ENCODE measurements at regions not wholly inside any gene's neighbourhood (a gene's known extent, or its start where the extent isn't known, plus 50 kb on each side); places are given as distances from the start of the nearest gene placed in this dataset.

DNA sequence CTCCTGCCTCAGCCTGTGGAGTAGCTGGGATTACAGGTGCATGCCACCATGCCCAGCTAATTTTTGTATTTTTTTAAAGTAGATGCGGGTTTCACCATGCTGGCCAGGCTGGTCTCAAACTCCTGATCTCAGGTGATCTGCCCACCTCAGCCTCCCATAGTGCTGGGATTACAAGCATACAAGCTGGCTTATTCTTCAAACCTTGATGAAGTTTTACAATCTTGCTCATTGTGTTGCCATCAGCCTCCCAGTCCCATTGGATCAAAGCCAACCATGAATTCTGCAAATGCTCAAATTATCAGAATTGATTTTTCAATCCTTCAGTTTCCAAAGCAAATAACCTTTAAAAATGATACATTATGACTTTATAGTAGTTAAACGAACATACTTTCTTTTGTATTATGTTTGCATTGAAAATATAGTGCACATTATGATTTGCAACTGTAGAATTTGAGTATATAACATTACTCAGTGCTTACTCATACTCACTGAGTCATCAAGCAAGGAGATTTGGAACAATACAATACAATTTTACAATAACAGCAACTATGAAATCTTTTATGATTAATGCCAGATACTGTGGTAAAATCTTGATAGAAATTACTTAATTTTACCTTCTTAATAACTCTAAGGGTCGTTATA, 1491.9 kb upstream of the CELF4 start:
- H3K4me3 ChIP-seq, result no peak overlapping the region
- no peaks in the 10 kb centered on the region for H3K36me3 ChIP-seq
- no peaks in the 10 kb centered on the region for H3K27me3 ChIP-seq
- H3K9me3 ChIP-seq, result 0 out of 2 replicates have a peak, but pooled peaks cover 2% of the 10 kb centered on the region
- no peak for DNase-seq

DNA sequence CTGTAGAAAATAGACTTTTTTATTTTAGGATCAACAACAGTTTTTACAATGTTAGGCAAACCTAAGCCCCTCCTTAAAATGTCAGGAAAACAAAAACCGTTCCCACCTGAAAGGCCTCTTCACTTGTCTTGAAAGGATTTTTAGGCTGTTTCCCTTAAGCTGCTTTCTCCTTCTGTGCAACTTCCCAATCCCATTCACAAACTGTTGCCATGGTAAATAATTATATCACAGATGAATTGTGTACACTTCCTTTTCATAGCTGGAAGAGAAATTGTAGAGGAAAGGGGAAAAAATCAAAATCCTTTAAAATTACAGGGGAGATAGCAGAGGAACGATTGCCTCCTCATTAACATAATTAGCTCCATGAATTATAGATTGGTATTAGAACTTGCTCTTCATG, 1488.0 kb upstream of the CELF4 start:
- no peaks in the 10 kb centered on the region for H3K27me3 ChIP-seq
- no peak for DNase-seq
- no peaks in the 10 kb centered on the region for H3K9me3 ChIP-seq
- no peaks in the 10 kb centered on the region for H3K36me3 ChIP-seq
- no peak overlapping the region for H3K4me3 ChIP-seq

DNA sequence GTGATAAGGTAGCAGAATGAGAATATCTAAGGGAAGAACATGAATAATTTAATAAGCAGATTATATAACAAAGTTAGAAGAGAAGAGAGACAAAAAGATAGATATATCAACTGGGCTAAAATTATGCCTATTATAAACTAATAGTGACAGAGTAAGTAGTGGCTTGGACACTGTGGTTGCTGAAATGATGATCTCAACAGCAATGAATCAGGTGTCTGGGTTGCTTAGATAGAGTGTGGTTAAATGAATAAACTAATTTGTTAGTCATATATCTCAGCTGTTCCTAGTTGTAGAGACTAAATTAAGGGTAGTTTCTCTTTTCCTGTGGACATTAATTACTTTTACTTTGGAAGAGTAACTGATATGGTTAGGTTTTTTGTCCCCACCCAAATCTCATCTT, 1485.4 kb upstream of the CELF4 start:
- no peaks in the 10 kb centered on the region for H3K36me3 ChIP-seq
- no peak overlapping the region for H3K4me3 ChIP-seq

DNA sequence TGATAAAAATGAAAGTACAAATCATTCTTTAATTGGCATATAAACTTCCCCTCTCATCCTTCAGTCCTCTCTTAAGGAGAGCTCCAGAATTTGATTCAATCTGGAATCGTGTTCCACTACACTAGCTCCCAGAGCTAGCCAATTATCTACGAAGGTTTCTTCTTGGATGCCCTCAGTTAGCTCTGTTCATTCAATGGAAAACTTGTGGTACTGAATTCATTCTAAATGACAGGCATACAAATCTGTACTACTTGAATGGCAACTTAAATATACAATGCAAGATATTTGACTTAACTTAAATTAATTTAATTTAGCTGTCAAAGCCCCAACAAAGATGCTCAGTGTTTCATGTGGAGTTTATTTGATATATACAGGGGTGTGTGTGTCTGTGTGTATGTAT, 1474.2 kb upstream of the CELF4 start:
- no peaks in the 10 kb centered on the region for H3K27me3 ChIP-seq
- H3K4me3 ChIP-seq, result no peak overlapping the region
- H3K36me3 ChIP-seq, result no peaks in the 10 kb centered on the region
- no peaks in the 10 kb centered on the region for H3K9me3 ChIP-seq
- DNase-seq, result no peak

More for the DNA sequence above, 1485.4 kb upstream of the CELF4 start:
- Histone ChIP-seq H3K27me3 (no peaks in the 10 kb centered on the region), H3K9me3 (no peaks in the 10 kb centered on the region)
- no peak for DNase-seq

DNA sequence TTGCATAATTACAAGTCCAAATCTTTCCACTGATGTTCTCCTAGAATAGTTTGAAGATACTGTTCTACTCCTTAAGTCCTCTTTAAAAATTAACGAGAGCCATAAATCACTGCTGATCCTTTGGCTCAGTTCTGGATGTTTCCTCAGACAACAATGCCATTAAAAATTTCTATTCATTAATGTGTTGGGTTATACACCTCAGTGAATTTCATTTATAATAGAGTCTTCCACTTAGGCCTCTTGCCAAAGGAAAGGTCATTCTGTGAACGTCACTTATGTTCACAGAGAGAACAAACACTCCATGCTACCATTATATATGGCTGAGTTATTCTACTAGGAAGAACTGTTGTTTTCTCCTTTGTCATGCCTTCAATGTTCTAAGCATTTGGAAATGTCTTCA, 1472.3 kb upstream of the CELF4 start:
- H3K4me3 ChIP-seq, result no peak overlapping the region
- H3K36me3 ChIP-seq, result no peaks in the 10 kb centered on the region
- no peak for DNase-seq
- H3K9me3 ChIP-seq, result no peaks in the 10 kb centered on the region
- no peaks in the 10 kb centered on the region for H3K27me3 ChIP-seq

DNA sequence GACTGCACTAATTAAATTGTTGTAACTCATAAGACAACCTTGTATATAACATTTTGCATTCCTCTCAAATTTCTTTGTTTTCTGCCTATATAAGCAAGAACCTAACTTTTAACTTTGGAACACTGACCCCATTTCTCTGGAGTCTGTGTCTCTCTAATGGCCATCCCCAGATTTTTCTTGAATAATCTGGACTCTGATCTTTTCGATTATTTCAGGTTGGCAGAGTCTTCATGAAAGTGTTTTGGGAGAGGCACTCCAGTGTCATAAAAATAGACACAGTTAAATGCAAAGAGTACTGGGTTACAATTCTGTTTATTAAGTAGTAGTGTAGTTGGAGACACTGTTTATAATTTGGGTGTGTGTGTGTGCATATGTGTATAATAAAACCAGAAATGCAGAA, 1467.7 kb upstream of the CELF4 start:
- no peaks in the 10 kb centered on the region for H3K27me3 ChIP-seq
- H3K4me3 ChIP-seq, result no peak overlapping the region
- no peak for DNase-seq
- H3K36me3 ChIP-seq, result no peaks in the 10 kb centered on the region
- no peaks in the 10 kb centered on the region for H3K9me3 ChIP-seq

DNA sequence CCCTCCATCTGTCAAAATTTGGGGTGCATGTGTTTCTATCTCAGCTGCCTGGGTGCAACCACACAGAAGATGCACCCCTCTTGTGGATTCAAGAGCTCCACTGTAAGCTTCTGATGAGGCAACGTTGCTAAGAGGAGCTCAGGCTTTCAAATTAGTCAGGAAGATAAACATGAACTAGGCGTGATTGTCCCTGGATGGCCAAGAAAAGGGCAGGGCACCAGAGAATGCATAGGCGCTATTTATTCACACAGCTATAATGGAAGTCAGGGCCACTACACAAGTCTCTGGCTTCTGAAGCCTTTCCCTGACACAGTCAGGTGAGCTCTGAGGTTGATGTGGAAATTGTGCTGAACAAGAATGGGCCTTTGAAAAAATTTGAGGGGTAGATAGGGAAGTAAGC, 1466.0 kb upstream of the CELF4 start:
- H3K9me3 ChIP-seq, result no peaks in the 10 kb centered on the region
- H3K27me3 ChIP-seq, result no peaks in the 10 kb centered on the region
- DNase-seq, result no peak
- no peak overlapping the region for H3K4me3 ChIP-seq
- no peaks in the 10 kb centered on the region for H3K36me3 ChIP-seq

DNA sequence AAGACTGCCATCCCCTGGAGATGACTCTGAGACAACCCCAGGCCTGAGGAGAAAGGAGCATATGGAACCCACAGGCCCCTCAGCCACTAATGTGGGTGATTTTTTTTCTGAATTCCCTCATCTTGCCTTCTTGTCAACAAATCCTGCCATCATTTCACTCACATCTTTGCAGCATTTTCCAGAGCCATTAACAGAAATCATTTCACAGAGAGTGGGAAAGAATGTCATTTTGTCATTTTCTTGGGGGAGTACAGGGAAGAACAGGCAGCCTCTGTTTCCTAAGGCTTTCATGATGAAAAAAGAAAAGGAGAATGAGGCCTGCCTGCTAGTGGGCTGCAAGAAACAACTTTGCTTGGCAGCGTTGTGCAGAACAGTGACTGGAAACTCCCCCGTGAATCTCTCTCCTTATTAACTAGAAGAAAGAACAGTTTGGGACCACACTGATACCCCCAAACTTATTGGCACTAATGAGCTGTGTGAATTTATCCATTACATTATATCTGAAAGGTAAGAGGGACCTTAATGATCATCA, 1464.6 kb upstream of the CELF4 start:
- Histone ChIP-seq H3K27me3 (no peaks in the 10 kb centered on the region; the same call in 1 of the 2 replicates), H3K36me3 (no peaks in the 10 kb centered on the region), H3K9me3 (no peaks in the 10 kb centered on the region), H3K4me3 (no peak overlapping the region)
- no peak for DNase-seq

DNA sequence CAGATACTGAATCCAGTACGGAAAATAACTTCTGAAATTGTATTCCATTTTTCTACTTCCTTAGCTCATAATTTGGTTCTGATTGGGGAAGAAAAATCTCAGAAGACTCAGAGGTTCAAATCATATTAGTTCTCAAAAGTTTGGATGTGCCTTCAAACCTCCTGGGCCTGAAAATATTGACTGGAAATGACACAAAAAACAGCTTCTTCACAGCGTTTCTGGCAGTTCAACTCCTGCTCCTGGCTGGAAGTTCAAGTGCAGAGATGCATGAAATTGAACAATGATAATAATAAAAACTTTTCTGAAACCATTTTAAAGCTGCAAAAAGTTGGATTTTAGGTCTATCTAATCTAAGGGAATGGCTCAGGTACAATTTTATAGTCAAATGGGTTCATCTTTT, 1459.9 kb upstream of the CELF4 start:
- no peaks in the 10 kb centered on the region for H3K9me3 ChIP-seq
- H3K4me3 ChIP-seq, result no peak overlapping the region
- H3K36me3 ChIP-seq, result no peaks in the 10 kb centered on the region
- peaks cover 3% of the 10 kb centered on the region; the same call in 1 of the 2 replicates for H3K27me3 ChIP-seq
- no peak for DNase-seq

DNA sequence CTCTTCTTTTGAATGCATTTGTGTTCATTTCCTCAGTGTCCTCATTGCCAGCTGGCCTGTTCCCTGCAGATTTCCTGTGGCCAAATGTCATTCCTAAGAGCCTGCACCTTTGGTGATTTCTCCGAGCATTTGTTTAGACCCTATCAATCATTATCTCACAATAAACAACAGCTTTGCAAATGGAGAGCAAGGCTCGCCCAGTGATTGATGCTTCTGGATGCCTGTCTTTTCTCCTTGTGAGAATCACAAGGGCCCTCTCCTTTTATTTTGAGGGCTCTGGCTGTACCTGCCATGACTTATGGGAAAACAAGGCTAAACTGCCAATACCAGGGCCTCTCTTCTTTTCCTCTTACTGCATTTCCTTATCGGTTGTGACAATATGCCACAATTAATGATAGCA, 1454.4 kb upstream of the CELF4 start:
- Histone ChIP-seq H3K27me3 (peaks cover 3% of the 10 kb centered on the region; the same call in 1 of the 2 replicates), H3K36me3 (no peaks in the 10 kb centered on the region), H3K9me3 (no peaks in the 10 kb centered on the region), H3K4me3 (no peak overlapping the region)
- DNase-seq, result no peak

DNA sequence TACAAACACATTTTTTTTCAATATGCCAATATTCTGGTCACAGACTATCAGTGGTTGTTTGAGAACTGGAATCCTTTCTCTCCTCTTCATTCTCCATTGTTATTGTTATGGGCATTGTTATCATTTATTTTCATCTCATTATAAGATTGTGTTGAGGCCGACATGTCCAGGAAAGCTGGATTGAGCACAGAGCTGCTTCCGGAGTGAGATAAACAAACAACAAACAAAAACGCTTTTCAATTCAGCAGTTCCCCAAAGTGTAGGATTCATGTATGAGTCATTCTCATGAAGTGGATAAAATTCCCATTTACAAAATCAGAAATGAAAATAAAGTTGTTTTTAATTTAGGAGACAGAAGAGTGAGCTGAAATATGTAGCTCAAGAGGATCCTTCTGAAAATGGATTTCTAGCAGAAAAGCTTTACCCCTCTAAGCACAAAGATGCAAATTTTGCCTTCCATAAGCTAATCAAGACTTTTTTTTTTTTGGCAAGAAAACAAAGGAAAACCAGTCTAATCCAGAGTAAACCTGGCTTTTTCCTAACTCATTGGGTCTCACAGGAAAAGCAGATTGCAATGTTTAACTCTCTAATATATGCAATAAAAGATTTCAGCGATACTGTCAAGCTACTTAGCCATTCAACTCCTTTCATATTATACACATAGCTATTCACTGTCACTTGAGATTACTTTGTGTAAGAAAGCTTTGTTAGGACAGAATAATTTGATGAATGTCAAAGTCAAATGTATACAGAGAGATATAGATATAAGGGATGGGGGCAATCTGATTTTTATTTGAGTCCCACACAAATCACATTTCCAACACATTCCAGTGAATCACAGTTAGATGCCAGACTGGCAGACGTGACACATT, 1441.7 kb upstream of the CELF4 start:
- H3K4me3 ChIP-seq, result no peak overlapping the region
- H3K27me3 ChIP-seq, result no peaks in the 10 kb centered on the region
- DNase-seq, result no peak
- no peaks in the 10 kb centered on the region for H3K9me3 ChIP-seq
- H3K36me3 ChIP-seq, result no peaks in the 10 kb centered on the region

DNA sequence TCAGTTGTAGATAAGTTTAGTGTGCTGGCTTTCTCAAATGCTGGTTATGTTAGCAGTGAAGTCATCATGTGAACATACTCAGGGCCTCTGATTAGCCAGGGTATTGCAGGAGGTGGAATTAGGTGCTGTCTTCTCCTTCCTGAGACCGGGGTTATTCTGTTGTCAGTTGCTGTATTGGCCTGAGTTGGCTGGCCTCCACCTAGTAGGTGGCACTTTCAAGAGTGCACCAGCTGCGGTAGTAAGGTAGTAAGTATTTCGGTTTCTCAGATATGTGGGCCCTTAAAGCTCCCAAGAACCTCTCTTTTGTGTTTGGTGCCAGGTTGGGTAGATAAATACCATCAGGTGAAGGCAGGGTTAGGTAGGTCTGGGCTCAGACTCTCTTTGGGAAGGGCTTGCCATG, 1430.5 kb upstream of the CELF4 start:
- H3K9me3 ChIP-seq, result no peaks in the 10 kb centered on the region

DNA sequence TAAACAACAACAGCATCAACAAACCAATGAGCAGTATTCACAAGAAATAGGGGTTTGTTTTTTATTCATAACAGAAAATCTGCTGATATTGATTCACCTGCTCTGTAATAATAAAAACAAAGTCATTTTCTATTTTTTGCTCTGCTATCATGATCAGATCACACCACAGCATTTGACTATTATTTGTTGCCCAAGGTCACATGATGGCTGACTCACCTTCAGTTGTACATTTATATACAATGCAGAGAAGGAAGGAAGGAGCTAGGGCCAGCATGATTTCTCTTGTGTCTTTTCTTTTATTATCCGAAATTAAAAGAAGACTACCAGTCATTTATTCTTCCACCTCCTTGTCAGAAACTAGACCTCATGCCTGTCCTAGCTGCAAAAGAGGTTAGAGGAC, 1427.7 kb upstream of the CELF4 start:
- DNase-seq, result no peak
- no peaks in the 10 kb centered on the region for H3K36me3 ChIP-seq
- H3K4me3 ChIP-seq, result no peak overlapping the region
- no peaks in the 10 kb centered on the region for H3K9me3 ChIP-seq
- H3K27me3 ChIP-seq, result no peaks in the 10 kb centered on the region

More for the DNA sequence above, 1430.5 kb upstream of the CELF4 start:
- Histone ChIP-seq H3K27me3 (no peaks in the 10 kb centered on the region), H3K36me3 (no peaks in the 10 kb centered on the region), H3K4me3 (no peak overlapping the region)
- DNase-seq, result no peak

DNA sequence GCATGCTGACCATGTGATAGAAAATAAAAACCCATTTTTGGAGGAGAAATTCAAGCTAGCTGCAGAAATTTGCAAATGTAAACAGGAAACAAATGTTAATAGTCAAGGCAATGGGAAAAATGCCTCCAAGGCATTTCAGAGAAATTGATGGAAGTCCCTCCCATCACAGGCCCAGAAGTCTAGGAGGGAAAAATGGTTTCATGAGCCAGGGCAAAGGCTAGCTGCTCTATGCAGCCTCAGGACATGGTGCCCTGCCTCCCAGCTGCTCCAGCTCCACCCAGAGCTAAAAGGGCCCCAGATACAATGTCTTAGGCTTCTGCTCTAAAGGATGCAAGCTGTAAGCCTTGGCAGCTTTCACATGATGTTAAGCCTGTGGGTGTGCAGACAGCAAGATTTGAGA, 1419.4 kb upstream of the CELF4 start:
- H3K27me3 ChIP-seq, result no peaks in the 10 kb centered on the region
- H3K36me3 ChIP-seq, result no peaks in the 10 kb centered on the region
- H3K9me3 ChIP-seq, result no peaks in the 10 kb centered on the region
- no peak overlapping the region for H3K4me3 ChIP-seq
- DNase-seq, result no peak

DNA sequence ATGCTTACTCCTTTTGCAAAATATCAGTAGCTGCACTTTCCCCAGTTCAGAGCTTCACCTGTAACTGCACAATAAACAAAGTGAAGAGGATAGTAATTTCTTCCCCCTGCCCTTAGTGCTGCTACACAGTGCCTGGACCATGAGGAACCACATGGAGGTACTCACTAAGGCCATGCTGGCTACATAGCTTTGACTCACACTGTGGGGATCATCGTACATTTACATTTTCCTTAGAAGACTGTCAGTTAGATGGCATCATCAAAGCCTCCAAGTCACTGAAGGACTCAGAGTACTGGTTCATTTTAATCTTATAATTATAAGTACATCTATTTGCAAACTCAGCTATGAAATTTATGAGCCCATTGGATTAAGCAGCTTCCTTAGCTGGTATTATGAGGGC, 1416.5 kb upstream of the CELF4 start:
- no peak for DNase-seq
- H3K9me3 ChIP-seq, result no peaks in the 10 kb centered on the region
- H3K27me3 ChIP-seq, result no peaks in the 10 kb centered on the region
- H3K36me3 ChIP-seq, result no peaks in the 10 kb centered on the region
- H3K4me3 ChIP-seq, result no peak overlapping the region

DNA sequence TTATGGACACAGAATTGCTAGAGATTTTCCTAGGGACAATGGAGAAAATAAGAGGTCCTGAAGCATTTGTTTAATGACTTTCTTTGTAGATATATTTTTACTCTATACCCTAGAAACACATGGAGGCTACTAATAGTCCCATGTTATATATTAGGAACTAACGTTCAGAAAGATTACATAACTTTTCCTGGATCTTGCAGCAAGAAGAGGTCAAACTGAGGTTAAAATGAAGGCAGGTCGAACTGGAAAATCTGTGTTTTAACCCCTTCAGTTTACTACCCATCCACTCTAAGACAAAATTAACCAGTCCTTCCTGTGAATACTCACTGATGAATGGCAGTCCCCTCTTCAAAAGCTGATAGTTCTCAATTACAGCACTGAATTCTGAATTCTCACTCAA, 1415.8 kb upstream of the CELF4 start:
- H3K4me3 ChIP-seq, result no peak overlapping the region
- H3K36me3 ChIP-seq, result no peaks in the 10 kb centered on the region
- DNase-seq, result no peak

DNA sequence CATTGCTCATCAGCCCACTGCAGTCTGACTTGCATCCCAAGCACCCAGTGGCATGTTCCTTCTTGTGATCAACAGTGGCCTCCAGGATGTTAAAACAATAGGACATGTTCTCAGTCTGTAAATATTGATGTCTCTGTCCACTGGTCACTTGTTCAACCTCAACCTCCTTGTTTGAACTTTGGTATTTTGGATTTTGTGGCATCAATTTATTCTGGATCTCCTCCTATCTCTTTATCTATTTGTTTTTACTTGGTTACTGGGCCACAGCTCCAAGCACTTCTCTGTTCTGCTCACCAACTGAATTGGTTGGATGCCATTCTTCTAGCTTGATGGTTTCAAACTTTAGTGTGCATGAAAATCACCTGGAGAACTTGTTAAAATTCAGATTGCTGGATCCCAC, 1414.8 kb upstream of the CELF4 start:
- DNase-seq, result no peak
- H3K9me3 ChIP-seq, result no peaks in the 10 kb centered on the region

More for the DNA sequence above, 1415.8 kb upstream of the CELF4 start:
- H3K27me3 ChIP-seq, result no peaks in the 10 kb centered on the region
- H3K9me3 ChIP-seq, result no peaks in the 10 kb centered on the region

DNA sequence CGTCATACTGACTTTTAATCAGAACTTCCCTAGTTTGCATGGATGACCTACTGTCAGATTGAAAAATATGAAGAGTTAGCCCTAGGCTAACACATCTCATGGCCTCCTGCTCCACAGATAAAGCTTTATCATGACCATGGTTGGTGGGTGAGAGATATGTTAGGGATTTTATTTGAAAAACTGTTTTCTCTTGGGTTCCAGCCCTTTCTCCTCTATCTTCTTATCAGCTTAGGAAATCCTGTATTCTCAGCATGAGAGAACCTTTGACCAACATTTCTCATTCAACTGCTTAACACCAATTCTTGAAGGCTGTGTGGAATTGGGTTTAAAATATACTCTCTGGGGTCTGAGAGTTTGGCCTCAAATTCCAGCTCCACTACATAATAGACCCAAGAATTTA, 1407.0 kb upstream of the CELF4 start:
- no peaks in the 10 kb centered on the region for H3K27me3 ChIP-seq
- no peak overlapping the region for H3K4me3 ChIP-seq
- no peak for DNase-seq
- no peaks in the 10 kb centered on the region for H3K9me3 ChIP-seq
- no peaks in the 10 kb centered on the region for H3K36me3 ChIP-seq

More for the DNA sequence above, 1414.8 kb upstream of the CELF4 start:
- Histone ChIP-seq H3K27me3 (no peaks in the 10 kb centered on the region), H3K4me3 (no peak overlapping the region), H3K36me3 (no peaks in the 10 kb centered on the region)

Measured in MG63 (cell line).